IMR-90 (cell line): ENCODE measurements at regions not wholly inside any gene's neighbourhood (a gene's known extent, or its start where the extent isn't known, plus 50 kb on each side); places are given as distances from the start of the nearest gene placed in this dataset.

Experiments
- ATAC-seq: fragments of 200-7000 bp; cut with Tn5 transposase; 2 replicates; pipeline ENCODE4 v1.9.1; 2020; ENCODE audit warnings: low read depth, mild to moderate bottlenecking, moderate library complexity
- BruUV-seq: library from RNA; stranded (reverse); fragments of 400-500 nt; replicated peaks from 2 replicates; lab custom pipeline; 2021; lab: Mats Ljungman, UMichigan
- CTCF ChIA-PET: fragments of 300-600 bp; formaldehyde crosslinking; extraction: SDS; loops from one replicate; lab custom pipeline; 2021; ENCODE audit warnings: antibody characterized with exemption; lab: Yijun Ruan, JAX
- POLR2A ChIA-PET: fragments of 300-600 bp; sonication (Branson Sonifier 250); formaldehyde crosslinking; loops from one replicate; lab custom pipeline; 2022; ENCODE audit warnings: antibody characterized with exemption; ENCODE audit not compliant: unreplicated experiment; lab: Charles Lee
- DNase-seq: peaks from one replicate; pipeline ENCODE4 v3.0.0; 2013
- H2AFZ ChIP-seq: replicated peaks from 2 replicates; pipeline ENCODE3; 2013; ENCODE audit warnings: low read length, mild to moderate bottlenecking; ENCODE audit not compliant: poor library complexity
- H2AK5ac ChIP-seq: 2 replicates; pipeline ENCODE4 v1.6.1; 2013; ENCODE audit warnings: low read depth, low read length, inconsistent platforms
- H2AK9ac ChIP-seq: replicated peaks from 2 replicates; pipeline ENCODE3; 2013; ENCODE audit warnings: mild to moderate bottlenecking, low read depth, low read length, moderate library complexity; ENCODE audit not compliant: poor library complexity
- H2BK120ac ChIP-seq: 2 replicates; pipeline ENCODE4 v1.6.1; 2013; ENCODE audit warnings: low read depth, low read length, inconsistent platforms
- H2BK15ac ChIP-seq: 3 replicates; pipeline ENCODE4 v1.6.1; 2013; ENCODE audit warnings: low read depth, low read length, inconsistent platforms
- H2BK20ac ChIP-seq: 2 replicates; pipeline ENCODE4 v1.6.1; 2013; ENCODE audit warnings: low read depth, mild to moderate bottlenecking, inconsistent platforms, low read length, moderate library complexity
- H2BK5ac ChIP-seq: 2 replicates; pipeline ENCODE4 v1.6.1; 2013; ENCODE audit warnings: mild to moderate bottlenecking, low read depth, low read length, inconsistent platforms; ENCODE audit not compliant: poor library complexity, severe bottlenecking
- H3K14ac ChIP-seq: replicated peaks from 2 replicates; pipeline ENCODE4 v1.6.1; 2013; ENCODE audit warnings: low read depth, low read length, inconsistent platforms
- H3K18ac ChIP-seq: 2 replicates; pipeline ENCODE4 v1.6.1; 2013; ENCODE audit warnings: low read depth, low read length, control low read depth
- H3K23ac ChIP-seq: 2 replicates; pipeline ENCODE4 v1.6.1; 2013; ENCODE audit warnings: low read depth, low read length, inconsistent platforms
- H3K27ac ChIP-seq: 2 replicates; pipeline ENCODE4 v1.5.1; 2013; ENCODE audit warnings: mild to moderate bottlenecking, control low read depth, low read length; ENCODE audit not compliant: insufficient read depth
- H3K27me3 ChIP-seq: 2 replicates; pipeline ENCODE4 v1.6.1; 2013; ENCODE audit warnings: low read length; ENCODE audit not compliant: control insufficient read depth, insufficient read depth
- H3K36me3 ChIP-seq: 2 replicates; pipeline ENCODE4 v1.6.1; 2013; ENCODE audit warnings: low read length, mixed read lengths; ENCODE audit not compliant: control insufficient read depth, insufficient read depth
- H3K4ac ChIP-seq: 2 replicates; pipeline ENCODE4 v1.6.1; 2013; ENCODE audit warnings: low read depth, low read length, inconsistent platforms
- H3K4me1 ChIP-seq: 2 replicates; pipeline ENCODE4 v1.6.1; 2013; ENCODE audit warnings: low read length, mixed read lengths; ENCODE audit not compliant: control insufficient read depth, insufficient read depth
- H3K4me2 ChIP-seq: 2 replicates; pipeline ENCODE4 v1.6.1; 2013; ENCODE audit warnings: low read depth, mild to moderate bottlenecking, control low read depth, low read length, moderate library complexity
- H3K4me3 ChIP-seq: 2 replicates; pipeline ENCODE4 v1.5.1; 2013; ENCODE audit warnings: low read depth, mild to moderate bottlenecking, control low read depth, low read length, moderate library complexity; ENCODE audit not compliant: insufficient read depth
- H3K56ac ChIP-seq: 2 replicates; pipeline ENCODE4 v1.6.1; 2013; ENCODE audit warnings: low read length, inconsistent platforms; ENCODE audit not compliant: insufficient read depth; ENCODE audit errors: extremely low read depth
- H3K79me1 ChIP-seq, 2 experiments: 2 replicates each; pipeline ENCODE4 v1.6.1; 2013; ENCODE audit warnings: low read length in 2 of 2, inconsistent platforms in 1 of 2, low read depth in 1 of 2
- H3K9ac ChIP-seq: 2 replicates; pipeline ENCODE4 v1.6.1; 2013; ENCODE audit warnings: low read depth, low read length, control low read depth
- H3K9me1 ChIP-seq: 2 replicates; pipeline ENCODE4 v1.6.1; 2013; ENCODE audit warnings: low read length, inconsistent platforms; ENCODE audit not compliant: insufficient read depth
- H3K9me3 ChIP-seq: 2 replicates; pipeline ENCODE4 v1.6.1; 2013; ENCODE audit warnings: low read length; ENCODE audit not compliant: control insufficient read depth, insufficient read depth
- H4K20me1 ChIP-seq: 2 replicates; pipeline ENCODE4 v1.6.1; 2013; ENCODE audit warnings: low read length, inconsistent platforms; ENCODE audit not compliant: insufficient read depth
- H4K5ac ChIP-seq: 2 replicates; pipeline ENCODE4 v1.6.1; 2013; ENCODE audit warnings: mild to moderate bottlenecking, low read depth, low read length, control low read depth
- H4K8ac ChIP-seq, 2 experiments: 2 replicates each; pipeline ENCODE4 v1.6.1; 2013; ENCODE audit warnings: low read depth in 2 of 2, low read length in 2 of 2, control low read depth in 1 of 2, inconsistent platforms in 1 of 2
- H4K91ac ChIP-seq: 2 replicates; pipeline ENCODE4 v1.6.1; 2013; ENCODE audit warnings: low read depth, low read length, inconsistent platforms; ENCODE audit not compliant: insufficient read depth
- BHLHE40 ChIP-seq: fragments of 150-350 bp; IDR thresholded peaks from 2 replicates; pipeline ENCODE4 v1.6.1; 2016; ENCODE audit warnings: mild to moderate bottlenecking, low read depth, low read length
- CHD1 ChIP-seq: IDR thresholded peaks from 2 replicates; pipeline ENCODE4 v1.6.1; 2012; ENCODE audit warnings: low read depth, low read length, improper control_type of control experiment
- ELK1 ChIP-seq: fragments of 150-350 bp; IDR thresholded peaks from 2 replicates; pipeline ENCODE4 v1.6.1; 2016; ENCODE audit warnings: low read depth, mild to moderate bottlenecking, low read length, moderate library complexity, borderline replicate concordance
- MAZ ChIP-seq: IDR thresholded peaks from 2 replicates; pipeline ENCODE4 v1.6.1; 2012; ENCODE audit warnings: low read depth, mild to moderate bottlenecking, low read length, improper control_type of control experiment, moderate library complexity, borderline replicate concordance
- MXI1 ChIP-seq: IDR thresholded peaks from 2 replicates; pipeline ENCODE4 v1.6.1; 2012; ENCODE audit warnings: low read depth, mild to moderate bottlenecking, low read length, moderate library complexity, borderline replicate concordance
- NFE2L2 ChIP-seq: fragments of 150-350 bp; IDR thresholded peaks from 2 replicates; pipeline ENCODE4 v1.6.1; 2016; ENCODE audit warnings: low read depth, mild to moderate bottlenecking, low read length
- POLR2A ChIP-seq: IDR thresholded peaks from 2 replicates; pipeline ENCODE4 v1.6.1; 2012; ENCODE audit warnings: mild to moderate bottlenecking, low read depth, low read length
- RAD21 ChIP-seq: IDR thresholded peaks from 2 replicates; pipeline ENCODE4 v1.6.1; 2012; ENCODE audit warnings: low read length, improper control_type of control experiment
- RFX5 ChIP-seq: IDR thresholded peaks from 2 replicates; pipeline ENCODE4 v1.8.0; 2012; ENCODE audit warnings: low read depth, mild to moderate bottlenecking, low read length, moderate library complexity
- whole genome bisulfite sequencing, 2 experiments: methylation state at CpG; one replicate each; pipeline versions ENCODE4 v1.1.5 to v1.1.7; 2013; ENCODE audit warnings: missing lambda C conversion rate in 2 of 2; ENCODE audit not compliant: insufficient read length in 1 of 2; ENCODE audit errors: extremely low coverage in 2 of 2; 5-methylcytosine and 5-hydroxymethylcytosine counted together
- dilution Hi-C: fragments of 300-500 bp; cut with HindIII; formaldehyde crosslinking; loops from one replicate; pipeline ENCODE4 v1.14.3; 2018; ENCODE audit warnings: low sequenced_read_pairs; ENCODE audit not compliant: unreplicated experiment
- in situ Hi-C: fragments of 300-500 bp; cut with MboI; formaldehyde crosslinking; loops from 3 replicates; pipeline ENCODE4 v1.14.3; 2019; ENCODE audit warnings: low sequenced_read_pairs, inconsistent platforms, mixed read lengths
- intact Hi-C: fragments of 100-400 bp; cut with micrococcal nuclease; formaldehyde crosslinking; loops from 2 replicates; pipeline ENCODE4 v1.10.0; 2022

GRCh38 chr5:74239261-74239660 is 401.3 kb downstream of the ENC1 start:
- in situ Hi-C loops (no loop called here), intact Hi-C loops (no loop called here), dilution Hi-C loops (no loop called here)
- no TSS peak for BruUV-seq
- H4K5ac ChIP-seq: no peak overlapping the region
- H4K91ac ChIP-seq: no peak overlapping the region
- H3K9me1 ChIP-seq: peaks cover 5% of the 10 kb centered on the region
- H3K4ac ChIP-seq: no peak overlapping the region
- H2BK20ac ChIP-seq: no peak overlapping the region
- H3K9me3 ChIP-seq: no peaks in the 10 kb centered on the region
- H2BK5ac ChIP-seq: no peak overlapping the region
- DNase-seq (no peak), ATAC-seq (no peak)
- H3K36me3 ChIP-seq: no peaks in the 10 kb centered on the region
- no peak overlapping the region for H3K27ac ChIP-seq
- no peak overlapping the region for H4K8ac ChIP-seq
- no peak overlapping the region for H3K14ac ChIP-seq
- no peak overlapping the region for H2AFZ ChIP-seq
- peaks cover 3% of the 10 kb centered on the region; the same call in 1 of the 2 replicates for H3K4me1 ChIP-seq
- ChIA-PET POLR2A (no interaction called here), CTCF (no interaction called here)
- H2AK5ac ChIP-seq: no peak overlapping the region
- no peaks in the 10 kb centered on the region; a peak in 1 of 4 replicates for H3K79me1 ChIP-seq
- no peak overlapping the region for H3K56ac ChIP-seq
- H2AK9ac ChIP-seq: no peak overlapping the region
- no peaks in the 10 kb centered on the region for H4K20me1 ChIP-seq
- WGBS, 2 experiments: no CpG with 5 or more reads among the region's 2 CpGs
- no peaks in the 10 kb centered on the region for H3K27me3 ChIP-seq
- no peak overlapping the region for H3K23ac ChIP-seq
- no peak overlapping the region for H3K9ac ChIP-seq
- H3K4me2 ChIP-seq: no peak overlapping the region
- TF ChIP-seq BHLHE40 (no peak), RFX5 (no peak), RAD21 (no peak), MXI1 (no peak), NFE2L2 (no peak), CHD1 (no peak), MAZ (no peak), POLR2A (no peak), ELK1 (no peak)
- H3K4me3 ChIP-seq: no peak overlapping the region
- no peak overlapping the region for H2BK120ac ChIP-seq
- no peak overlapping the region for H2BK15ac ChIP-seq
- no peak overlapping the region for H3K18ac ChIP-seq
